ENCODE measurements at regions not wholly inside any gene's neighbourhood (a gene's known extent, or its start where the extent isn't known, plus 50 kb on each side); places are given as distances from the start of the nearest gene placed in this dataset.

DNA sequence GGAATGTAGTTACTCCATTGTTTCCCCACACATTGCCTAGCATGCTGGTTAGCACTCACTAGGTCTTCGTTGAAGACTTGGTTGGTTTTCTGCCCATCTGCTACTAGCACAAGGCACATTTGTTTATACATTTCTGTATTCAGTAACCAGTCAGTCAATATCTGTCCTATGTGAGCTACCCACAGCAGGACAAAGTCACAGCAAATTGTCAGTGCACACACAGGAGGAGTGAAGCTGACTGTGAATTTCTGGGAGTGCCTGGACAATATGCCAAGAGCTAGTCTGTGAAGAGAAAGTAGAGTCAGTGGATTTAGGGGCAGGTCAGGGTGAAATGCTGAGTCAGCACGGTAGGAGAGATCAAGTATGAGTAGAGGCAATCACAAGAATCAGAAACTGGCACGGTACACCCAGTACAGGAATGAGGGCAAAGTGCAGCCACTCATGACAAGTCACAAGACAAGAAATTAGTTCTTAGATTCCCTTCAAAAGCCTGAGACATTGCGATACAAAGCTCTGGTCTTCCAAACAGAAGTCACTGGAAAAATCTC is 1049.8 kb upstream of the POU3F4 start:
- no peaks in the 10 kb centered on the region for H3K4me1 ChIP-seq (ENCODE audit: control insufficient read depth in 5 of 5, insufficient read depth in 5 of 5, low read length in 5 of 5)
- no peaks in the 10 kb centered on the region for H3K27me3 ChIP-seq (ENCODE audit: control insufficient read depth in 3 of 3, insufficient read depth in 3 of 3, low read length in 2 of 3)
- no peaks in the 10 kb centered on the region for H3K9me3 ChIP-seq (ENCODE audit: control insufficient read depth in 4 of 4, insufficient read depth in 3 of 4, low read length in 3 of 4)
- H3K9ac ChIP-seq (ENCODE audit: insufficient read depth in 1 of 2, low read length in 2 of 2): no peak overlapping the region
- no peak overlapping the region for H3K27ac ChIP-seq (ENCODE audit: low read depth in 1 of 2, low read length in 1 of 2)
- 53 to 78% methylated on average over 4 of the region's 4 CpGs for WGBS, 2 donors
- DNase-seq (no peak), ATAC-seq (ENCODE audit: insufficient read depth, low FRiP score) (no peak)
- no peak overlapping the region for H3K4me3 ChIP-seq
- TF ChIP-seq, protein P1, sequence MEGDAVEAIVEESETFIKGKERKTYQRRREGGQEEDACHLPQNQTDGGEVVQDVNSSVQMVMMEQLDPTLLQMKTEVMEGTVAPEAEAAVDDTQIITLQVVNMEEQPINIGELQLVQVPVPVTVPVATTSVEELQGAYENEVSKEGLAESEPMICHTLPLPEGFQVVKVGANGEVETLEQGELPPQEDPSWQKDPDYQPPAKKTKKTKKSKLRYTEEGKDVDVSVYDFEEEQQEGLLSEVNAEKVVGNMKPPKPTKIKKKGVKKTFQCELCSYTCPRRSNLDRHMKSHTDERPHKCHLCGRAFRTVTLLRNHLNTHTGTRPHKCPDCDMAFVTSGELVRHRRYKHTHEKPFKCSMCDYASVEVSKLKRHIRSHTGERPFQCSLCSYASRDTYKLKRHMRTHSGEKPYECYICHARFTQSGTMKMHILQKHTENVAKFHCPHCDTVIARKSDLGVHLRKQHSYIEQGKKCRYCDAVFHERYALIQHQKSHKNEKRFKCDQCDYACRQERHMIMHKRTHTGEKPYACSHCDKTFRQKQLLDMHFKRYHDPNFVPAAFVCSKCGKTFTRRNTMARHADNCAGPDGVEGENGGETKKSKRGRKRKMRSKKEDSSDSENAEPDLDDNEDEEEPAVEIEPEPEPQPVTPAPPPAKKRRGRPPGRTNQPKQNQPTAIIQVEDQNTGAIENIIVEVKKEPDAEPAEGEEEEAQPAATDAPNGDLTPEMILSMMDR (IDR thresholded peaks at IDR 0.05; ENCODE audit: control extremely low read depth, extremely low read depth): no peak
- H3K36me3 ChIP-seq (ENCODE audit: control insufficient read depth in 4 of 4, insufficient read depth in 4 of 4, low read length in 4 of 4): no peaks in the 10 kb centered on the region

DNA sequence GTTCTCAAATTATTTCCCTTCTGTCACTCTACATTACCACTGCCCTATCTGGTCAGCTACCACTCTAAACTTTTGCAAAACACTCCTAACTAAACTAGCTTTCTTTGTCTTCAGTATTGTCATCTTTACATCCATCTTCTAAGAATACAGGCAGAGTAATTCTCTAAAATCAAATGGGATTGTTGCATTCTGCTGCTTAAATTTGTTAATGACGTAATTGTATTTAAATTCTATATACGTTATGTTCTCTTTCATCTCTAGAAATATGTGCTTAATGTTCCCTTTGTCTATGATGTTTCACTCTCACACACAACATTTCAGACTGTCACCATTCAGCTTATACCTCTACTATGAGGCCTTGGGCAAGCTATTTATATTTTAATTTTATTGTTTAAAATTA is 1041.1 kb upstream of the POU3F4 start:
- H3K9me3 ChIP-seq (ENCODE audit: control insufficient read depth in 4 of 4, insufficient read depth in 3 of 4, low read length in 3 of 4): no peaks in the 10 kb centered on the region
- no peak overlapping the region for H3K9ac ChIP-seq (ENCODE audit: insufficient read depth in 1 of 2, low read length in 2 of 2)
- H3K4me3 ChIP-seq: no peak overlapping the region
- no peak for ATAC-seq (ENCODE audit: insufficient read depth, low FRiP score)
- H3K4me1 ChIP-seq (ENCODE audit: control insufficient read depth in 5 of 5, insufficient read depth in 5 of 5, low read length in 5 of 5): no peaks in the 10 kb centered on the region
- TF ChIP-seq, protein P1 (IDR thresholded peaks at IDR 0.05; ENCODE audit: control extremely low read depth, extremely low read depth): no peak
- no peaks in the 10 kb centered on the region for H3K36me3 ChIP-seq (ENCODE audit: control insufficient read depth in 4 of 4, insufficient read depth in 4 of 4, low read length in 4 of 4)
- no peak for DNase-seq
- no peaks in the 10 kb centered on the region for H3K27me3 ChIP-seq (ENCODE audit: control insufficient read depth in 3 of 3, insufficient read depth in 3 of 3, low read length in 2 of 3)
- WGBS, 2 donors: 73 to 90% methylated on average over 2 of the region's 2 CpGs
- no peak overlapping the region for H3K27ac ChIP-seq (ENCODE audit: low read depth in 1 of 2, low read length in 1 of 2)

Measured in lung (tissue), 11 donors.